Stomach (tissue), 4 donors: ENCODE measurements at regions not wholly inside any gene's neighbourhood (a gene's known extent, or its start where the extent isn't known, plus 50 kb on each side); places are given as distances from the start of the nearest gene placed in this dataset.
"Not testable (repeated sequence)": the region's sequence is repeated elsewhere in the genome, so short reads cannot be mapped to it uniquely, and the experiment has no call there.

Source experiments
- EP300 ChIP-seq: sonication (generic); formaldehyde crosslinking; IDR thresholded peaks from one replicate; pipeline ENCODE4 v1.6.1; 2017; ENCODE audit warnings: antibody characterized with exemption
- POLR2A ChIP-seq, 4 donors: fragments of 450-650 bp; IDR thresholded peaks; one replicate each; pipeline ENCODE4 v1.6.1; 2016; ENCODE audit warnings: antibody characterized with exemption in 4 of 4, control low read depth in 2 of 4, mild to moderate bottlenecking in 1 of 4, moderate library complexity in 1 of 4
- POLR2AphosphoS5 ChIP-seq, 3 donors: sonication (generic); formaldehyde crosslinking; IDR thresholded peaks; one replicate each; pipeline ENCODE4 v1.6.1; 2016; ENCODE audit warnings: antibody characterized with exemption in 3 of 3
- TF ChIP-seq, protein P1 (sequence below), 7 experiments: fragments of 450-650 bp in 4 of 7; fragments of 200-600 bp in 3 of 7; sonication (generic) in 3 of 7; IDR thresholded peaks; one replicate each; pipeline ENCODE4 v1.5.1; 2016 to 2019; ENCODE audit warnings: antibody characterized with exemption in 7 of 7, control low read depth in 2 of 7, mild to moderate bottlenecking in 1 of 7

DNA sequence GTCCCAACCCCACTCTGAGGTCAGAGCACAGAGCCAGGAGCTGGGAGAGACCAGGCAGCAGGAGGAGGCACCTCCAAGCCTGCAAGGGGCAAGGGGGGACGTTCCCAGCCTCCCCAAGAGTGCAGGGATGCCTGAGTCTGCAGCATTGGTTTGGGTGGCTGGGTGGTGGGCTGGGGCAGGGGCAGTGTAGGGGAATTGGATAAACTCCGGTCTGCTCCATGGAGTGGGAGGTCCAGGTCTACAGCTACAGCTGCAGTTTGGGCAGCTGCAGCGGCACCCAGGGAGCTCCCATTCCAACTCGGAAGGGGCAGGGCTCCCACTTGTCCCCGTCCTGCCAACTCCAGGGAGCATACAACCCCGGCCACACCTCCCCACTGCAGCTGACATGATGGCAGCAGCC is 617.5 kb upstream of the SEMA6D start:
- TF ChIP-seq, protein P1, sequence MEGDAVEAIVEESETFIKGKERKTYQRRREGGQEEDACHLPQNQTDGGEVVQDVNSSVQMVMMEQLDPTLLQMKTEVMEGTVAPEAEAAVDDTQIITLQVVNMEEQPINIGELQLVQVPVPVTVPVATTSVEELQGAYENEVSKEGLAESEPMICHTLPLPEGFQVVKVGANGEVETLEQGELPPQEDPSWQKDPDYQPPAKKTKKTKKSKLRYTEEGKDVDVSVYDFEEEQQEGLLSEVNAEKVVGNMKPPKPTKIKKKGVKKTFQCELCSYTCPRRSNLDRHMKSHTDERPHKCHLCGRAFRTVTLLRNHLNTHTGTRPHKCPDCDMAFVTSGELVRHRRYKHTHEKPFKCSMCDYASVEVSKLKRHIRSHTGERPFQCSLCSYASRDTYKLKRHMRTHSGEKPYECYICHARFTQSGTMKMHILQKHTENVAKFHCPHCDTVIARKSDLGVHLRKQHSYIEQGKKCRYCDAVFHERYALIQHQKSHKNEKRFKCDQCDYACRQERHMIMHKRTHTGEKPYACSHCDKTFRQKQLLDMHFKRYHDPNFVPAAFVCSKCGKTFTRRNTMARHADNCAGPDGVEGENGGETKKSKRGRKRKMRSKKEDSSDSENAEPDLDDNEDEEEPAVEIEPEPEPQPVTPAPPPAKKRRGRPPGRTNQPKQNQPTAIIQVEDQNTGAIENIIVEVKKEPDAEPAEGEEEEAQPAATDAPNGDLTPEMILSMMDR (IDR thresholded peaks at IDR 0.05): not testable (repeated sequence)
- not testable (repeated sequence) for TF ChIP-seq POLR2AphosphoS5 (IDR thresholded peaks at IDR 0.05); POLR2A (IDR thresholded peaks at IDR 0.05); EP300
